MCF 10A (cell line): ENCODE measurements at regions not wholly inside any gene's neighbourhood (a gene's known extent, or its start where the extent isn't known, plus 50 kb on each side); places are given as distances from the start of the nearest gene placed in this dataset.

Experiments
- BruUV-seq: library from RNA; stranded (reverse); fragments of 400-500 nt; replicated peaks from 2 replicates; lab custom pipeline; 2021; lab: Mats Ljungman, UMichigan
- CTCF ChIA-PET: fragments of 300-600 bp; sonication (Branson Sonifier 250); formaldehyde crosslinking; extraction: SDS; loops from one replicate; lab custom pipeline; 2021; ENCODE audit warnings: antibody characterized with exemption, inconsistent platforms; lab: Yijun Ruan, JAX
- POLR2A ChIA-PET: fragments of 300-600, 350-650 bp; sonication (Branson Sonifier 250); formaldehyde crosslinking; extraction: SDS; loops from one replicate; lab custom pipeline; 2020; ENCODE audit warnings: antibody characterized with exemption, inconsistent platforms; lab: Yijun Ruan, JAX
- DNase-seq: peaks from one replicate; pipeline ENCODE4 v3.0.0-alpha.2; 2018; ENCODE audit not compliant: unreplicated experiment
- H3K27ac Mint-ChIP-seq: one replicate; pipeline ENCODE4 v1.8.0; 2022; ENCODE audit warnings: mild to moderate bottlenecking, low read depth, mixed read lengths; ENCODE audit not compliant: unreplicated experiment
- H3K27me3 Mint-ChIP-seq: one replicate; pipeline ENCODE4 v1.8.0; 2022; ENCODE audit warnings: mixed read lengths; ENCODE audit not compliant: insufficient read depth, unreplicated experiment
- H3K36me3 Mint-ChIP-seq: one replicate; pipeline ENCODE4 v1.8.0; 2022; ENCODE audit warnings: mild to moderate bottlenecking, moderate library complexity, mixed read lengths; ENCODE audit not compliant: insufficient read depth, unreplicated experiment
- H3K4me1 Mint-ChIP-seq: one replicate; pipeline ENCODE4 v1.8.0; 2022; ENCODE audit warnings: mixed read lengths; ENCODE audit not compliant: insufficient read depth, unreplicated experiment
- H3K4me3 Mint-ChIP-seq: one replicate; pipeline ENCODE4 v1.8.0; 2022; ENCODE audit warnings: mild to moderate bottlenecking, moderate library complexity, mixed read lengths; ENCODE audit not compliant: unreplicated experiment
- H3K9me3 Mint-ChIP-seq: one replicate; pipeline ENCODE4 v1.8.0; 2022; ENCODE audit warnings: mixed read lengths; ENCODE audit not compliant: unreplicated experiment
- CTCF ChIP-seq: fragments of 200-600 bp; IDR thresholded peaks from one replicate; pipeline ENCODE4 v1.8.0; 2022; ENCODE audit warnings: antibody characterized with exemption, mild to moderate bottlenecking; ENCODE audit not compliant: unreplicated experiment
- intact Hi-C: fragments of 100-400 bp; cut with micrococcal nuclease; formaldehyde crosslinking; loops from 2 replicates; pipeline ENCODE4 v1.14.1; 2022

GRCh38 chr9:28365728-28366127 is 792.4 kb upstream of the C9orf72 start:
- BruUV-seq: no TSS peak
- CTCF ChIA-PET: interaction anchor here (0.9 to 1.7 kb wide), 2 partner anchors 153 to 292 kb away, joined by 3 to 5 read pairs; no protein-coding TSS in a partner anchor
- intact Hi-C loops: no loop called here
- Mint-ChIP-seq H3K27ac (no peak overlapping the region), H3K4me1 (peaks cover 4% of the 10 kb centered on the region), H3K36me3 (no peaks in the 10 kb centered on the region), H3K9me3 (no peaks in the 10 kb centered on the region), H3K4me3 (no peak overlapping the region), H3K27me3 (no peaks in the 10 kb centered on the region)
- DNase-seq: no peak
- TF ChIP-seq CTCF: no peak
- POLR2A ChIA-PET: no interaction called here

GRCh38 chr9:28378231-28378630 is 805.0 kb upstream of the C9orf72 start:
- TF ChIP-seq CTCF: no peak
- ChIA-PET CTCF (no interaction called here), POLR2A (interaction anchor here (0.9 to 1.1 kb wide), 2 partner anchors 14 to 125 kb away, joined by 3 to 4 read pairs; no protein-coding TSS in a partner anchor)
- Mint-ChIP-seq H3K27ac (no peak overlapping the region), H3K4me3 (no peak overlapping the region), H3K27me3 (no peaks in the 10 kb centered on the region), H3K4me1 (no peaks in the 10 kb centered on the region), H3K9me3 (no peaks in the 10 kb centered on the region), H3K36me3 (no peaks in the 10 kb centered on the region)
- intact Hi-C loops: no loop called here
- DNase-seq: peak; percentile 14
- no TSS peak for BruUV-seq

GRCh38 chr9:28379082-28379481 is 805.8 kb upstream of the C9orf72 start:
- Mint-ChIP-seq H3K27me3 (no peaks in the 10 kb centered on the region), H3K4me1 (no peaks in the 10 kb centered on the region), H3K9me3 (no peaks in the 10 kb centered on the region), H3K36me3 (no peaks in the 10 kb centered on the region), H3K27ac (no peak overlapping the region), H3K4me3 (no peak overlapping the region)
- intact Hi-C loops: no loop called here
- BruUV-seq: no TSS peak
- CTCF ChIA-PET: no interaction called here
- POLR2A ChIA-PET: interaction anchor here (0.9 kb wide), 1 partner anchor 13 kb away, joined by 4 read pairs; no protein-coding TSS in a partner anchor
- no peak for TF ChIP-seq CTCF
- DNase-seq: no peak

GRCh38 chr9:28389411-28389810 is 816.1 kb upstream of the C9orf72 start:
- no peak for DNase-seq
- POLR2A ChIA-PET: no interaction called here
- no peaks in the 10 kb centered on the region for H3K4me1 Mint-ChIP-seq
- no peak overlapping the region for H3K4me3 Mint-ChIP-seq
- no TSS peak for BruUV-seq
- H3K36me3 Mint-ChIP-seq: no peaks in the 10 kb centered on the region
- H3K27me3 Mint-ChIP-seq: no peaks in the 10 kb centered on the region
- CTCF ChIA-PET: no interaction called here
- no peak overlapping the region for H3K27ac Mint-ChIP-seq
- TF ChIP-seq CTCF: no peak
- intact Hi-C loops: no loop called here
- peaks cover 10% of the 10 kb centered on the region for H3K9me3 Mint-ChIP-seq
